Neural progenitor cell (in vitro differentiated cells): ENCODE measurements at regions not wholly inside any gene's neighbourhood (a gene's known extent, or its start where the extent isn't known, plus 50 kb on each side); places are given as distances from the start of the nearest gene placed in this dataset.

Source experiments
- EZH2 ChIP-seq: fragments of 200-600 bp; sonication (generic); IDR thresholded peaks from 2 replicates; pipeline ENCODE4 v1.6.1; 2017; ENCODE audit warnings: antibody characterized with exemption, mild to moderate bottlenecking, moderate library complexity
- EZH2phosphoT487 ChIP-seq: fragments of 200-600 bp; sonication (generic); IDR thresholded peaks from 2 replicates; pipeline ENCODE4 v1.6.1; 2017; ENCODE audit warnings: antibody characterized with exemption
- TF ChIP-seq, protein P1 (sequence below): fragments of 200-600 bp; sonication (generic); IDR thresholded peaks from 2 replicates; pipeline ENCODE4 v1.5.1; 2017; ENCODE audit warnings: antibody characterized with exemption, mild to moderate bottlenecking

DNA sequence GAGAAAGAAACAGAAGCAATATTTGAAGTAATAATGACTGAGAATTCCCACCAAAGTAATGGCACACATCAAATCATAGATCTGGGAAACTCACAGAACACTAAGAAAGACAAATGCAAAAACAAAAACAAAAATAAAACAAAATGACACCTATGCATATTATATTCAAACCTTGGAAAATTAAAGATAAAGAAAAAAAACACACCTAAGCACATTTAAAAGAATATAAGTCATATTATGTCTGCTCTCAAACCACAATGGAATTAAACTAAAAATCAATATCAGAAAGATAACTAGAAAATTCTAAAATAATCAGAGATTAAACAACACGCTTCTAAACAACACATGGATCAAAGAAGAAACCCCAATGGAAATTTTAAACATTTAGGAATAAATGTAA lies 59.7 kb upstream of the GALNT5 start:
- TF ChIP-seq EZH2 (no peak), EZH2phosphoT487 (no peak)
- TF ChIP-seq, protein P1, sequence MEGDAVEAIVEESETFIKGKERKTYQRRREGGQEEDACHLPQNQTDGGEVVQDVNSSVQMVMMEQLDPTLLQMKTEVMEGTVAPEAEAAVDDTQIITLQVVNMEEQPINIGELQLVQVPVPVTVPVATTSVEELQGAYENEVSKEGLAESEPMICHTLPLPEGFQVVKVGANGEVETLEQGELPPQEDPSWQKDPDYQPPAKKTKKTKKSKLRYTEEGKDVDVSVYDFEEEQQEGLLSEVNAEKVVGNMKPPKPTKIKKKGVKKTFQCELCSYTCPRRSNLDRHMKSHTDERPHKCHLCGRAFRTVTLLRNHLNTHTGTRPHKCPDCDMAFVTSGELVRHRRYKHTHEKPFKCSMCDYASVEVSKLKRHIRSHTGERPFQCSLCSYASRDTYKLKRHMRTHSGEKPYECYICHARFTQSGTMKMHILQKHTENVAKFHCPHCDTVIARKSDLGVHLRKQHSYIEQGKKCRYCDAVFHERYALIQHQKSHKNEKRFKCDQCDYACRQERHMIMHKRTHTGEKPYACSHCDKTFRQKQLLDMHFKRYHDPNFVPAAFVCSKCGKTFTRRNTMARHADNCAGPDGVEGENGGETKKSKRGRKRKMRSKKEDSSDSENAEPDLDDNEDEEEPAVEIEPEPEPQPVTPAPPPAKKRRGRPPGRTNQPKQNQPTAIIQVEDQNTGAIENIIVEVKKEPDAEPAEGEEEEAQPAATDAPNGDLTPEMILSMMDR: no peak
